GM12878 (cell line): ENCODE measurements at regions not wholly inside any gene's neighbourhood (a gene's known extent, or its start where the extent isn't known, plus 50 kb on each side); places are given as distances from the start of the nearest gene placed in this dataset.

ENCODE experiments used
- ATAC-seq: fragments of 200-7000 bp; cut with Tn5 transposase; 3 replicates; pipeline ENCODE4 v1.9.1; 2020; ENCODE audit warnings: mild to moderate bottlenecking, moderate library complexity
- BruUV-seq: library from RNA; stranded (reverse); fragments of 400-500 nt; replicated peaks from 2 replicates; lab custom pipeline; 2021; lab: Mats Ljungman, UMichigan
- CTCF ChIA-PET: fragments of 300-600 bp; sonication (Branson Sonifier 250); formaldehyde crosslinking; extraction: SDS; loops from one replicate; lab custom pipeline; 2021; ENCODE audit warnings: inconsistent platforms; lab: Yijun Ruan, JAX
- POLR2A ChIA-PET: fragments of 350-600 bp; formaldehyde crosslinking; extraction: SDS; loops from one replicate; lab custom pipeline; 2021; ENCODE audit warnings: inconsistent platforms; lab: Charles Lee
- RAD21 ChIA-PET: fragments of 300-600 bp; sonication (Branson Sonifier 250); formaldehyde crosslinking; loops from one replicate; lab custom pipeline; 2023; ENCODE audit warnings: antibody characterized with exemption; ENCODE audit not compliant: unreplicated experiment; lab: Charles Lee
- SMC1A ChIA-PET: fragments of 300-600 bp; sonication (Branson Sonifier 250); formaldehyde crosslinking; loops from one replicate; lab custom pipeline; 2023; ENCODE audit not compliant: unreplicated experiment, uncharacterized antibody; lab: Charles Lee
- DNase-seq: peaks from one replicate; pipeline ENCODE4 v3.0.0-alpha.2; 2011; ENCODE audit warnings: low read depth, low spot score
- FAIRE-seq: peaks from 3 replicates; lab custom pipeline; 2011; peaks lifted over from hg19 to GRCh38; lab: Jason Lieb, UNC
- H2AFZ ChIP-seq: 2 replicates; pipeline ENCODE4 v1.6.0; 2011; ENCODE audit warnings: low read depth, low read length, control low read depth; ENCODE audit not compliant: control insufficient read depth
- H3K27ac ChIP-seq: 2 replicates; pipeline ENCODE4 v1.5.1; 2011; ENCODE audit warnings: control low read depth; ENCODE audit not compliant: control insufficient read depth, insufficient read depth
- H3K27me3 ChIP-seq, 2 experiments: replicated peaks in 1 of 2; 2 replicates each; pipeline versions ENCODE4 v1.6.0 to v1.6.1; 2011; ENCODE audit warnings: low read length in 1 of 2; ENCODE audit not compliant: control insufficient read depth in 2 of 2, insufficient read depth in 2 of 2
- H3K36me3 ChIP-seq, 2 experiments: 2 replicates each; pipeline ENCODE4 v1.5.1; 2011; ENCODE audit warnings: low read length in 1 of 2; ENCODE audit not compliant: control insufficient read depth in 2 of 2, insufficient read depth in 2 of 2
- H3K4me1 ChIP-seq: 2 replicates; pipeline ENCODE4 v1.6.1; 2011; ENCODE audit warnings: mild to moderate bottlenecking, low read length, moderate library complexity, mixed read lengths; ENCODE audit not compliant: control insufficient read depth, insufficient read depth
- H3K4me2 ChIP-seq: 2 replicates; pipeline ENCODE4 v1.6.0; 2011; ENCODE audit warnings: control low read depth; ENCODE audit not compliant: control insufficient read depth, insufficient read depth
- H3K4me3 ChIP-seq: fragments of 200-600 bp; sonication (generic); 2 replicates; pipeline ENCODE4 v1.5.1; 2016
- H3K79me2 ChIP-seq: 2 replicates; pipeline ENCODE4 v1.6.0; 2011; ENCODE audit warnings: low read length; ENCODE audit not compliant: control insufficient read depth, insufficient read depth
- H3K9ac ChIP-seq: 2 replicates; pipeline ENCODE4 v1.8.0; 2011; ENCODE audit warnings: low read length, control low read depth, mixed read lengths; ENCODE audit not compliant: control insufficient read depth, insufficient read depth
- H3K9me3 ChIP-seq: replicated peaks from 3 replicates; pipeline ENCODE4 v1.5.1; 2011; ENCODE audit warnings: mild to moderate bottlenecking, low read length; ENCODE audit not compliant: control insufficient read depth, insufficient read depth
- H4K20me1 ChIP-seq: 2 replicates; pipeline ENCODE4 v1.6.0; 2011; ENCODE audit not compliant: control insufficient read depth, insufficient read depth
- JUND ChIP-seq: IDR thresholded peaks from 2 replicates; pipeline ENCODE4 v1.6.1; 2012; ENCODE audit warnings: low read depth, mild to moderate bottlenecking, low read length, improper control_type of control experiment, moderate library complexity
- NFIC ChIP-seq: IDR thresholded peaks from 2 replicates; pipeline ENCODE4 v1.6.1; 2012; ENCODE audit warnings: low read depth, mild to moderate bottlenecking, inconsistent platforms, low read length, moderate library complexity
- POLR2A ChIP-seq: IDR thresholded peaks from 2 replicates; pipeline ENCODE4 v1.6.1; 2011; ENCODE audit warnings: low read depth, mild to moderate bottlenecking, low read length
- RAD51 ChIP-seq: fragments of 450-650 bp; IDR thresholded peaks from 2 replicates; pipeline ENCODE4 v1.6.1; 2016; ENCODE audit warnings: moderate library complexity, mild to moderate bottlenecking, inconsistent platforms
- SUPT20H ChIP-seq: IDR thresholded peaks from 2 replicates; pipeline ENCODE4 v1.6.1; 2011; ENCODE audit warnings: low read depth, mild to moderate bottlenecking, low read length, moderate library complexity, borderline replicate concordance; ENCODE audit not compliant: control insufficient read depth
- TBL1XR1 ChIP-seq: IDR thresholded peaks from 2 replicates; pipeline ENCODE4 v1.6.1; 2012; ENCODE audit warnings: low read depth, low read length, improper control_type of control experiment
- in situ Hi-C: fragments of 300-500 bp; cut with MboI; formaldehyde crosslinking; loops from 9 replicates; pipeline ENCODE4 v1.14.3; 2018; ENCODE audit warnings: mixed read lengths
- intact Hi-C: fragments of 100-400 bp; cut with micrococcal nuclease; formaldehyde crosslinking; loops from one replicate; pipeline ENCODE4 v1.14.2; 2022; ENCODE audit not compliant: unreplicated experiment
- TF ChIP-seq, protein P1 (sequence below): fragments of 450-650 bp; IDR thresholded peaks from 2 replicates; pipeline ENCODE4 v1.6.1; 2017; ENCODE audit warnings: mild to moderate bottlenecking, low read depth, inconsistent platforms; ENCODE audit not compliant: poor library complexity, severe bottlenecking
- TF ChIP-seq, protein P2 (sequence below): fragments of 450-650 bp; IDR thresholded peaks from 2 replicates; pipeline ENCODE4 v1.6.1; 2018; ENCODE audit warnings: borderline replicate concordance, mild to moderate bottlenecking; ENCODE audit not compliant: partially characterized antibody
- TF ChIP-seq, protein P3 (sequence below): IDR thresholded peaks from 2 replicates; pipeline ENCODE4 v1.6.1; 2011; ENCODE audit warnings: mild to moderate bottlenecking, low read depth, low read length, moderate library complexity; ENCODE audit not compliant: insufficient replicate concordance

DNA sequence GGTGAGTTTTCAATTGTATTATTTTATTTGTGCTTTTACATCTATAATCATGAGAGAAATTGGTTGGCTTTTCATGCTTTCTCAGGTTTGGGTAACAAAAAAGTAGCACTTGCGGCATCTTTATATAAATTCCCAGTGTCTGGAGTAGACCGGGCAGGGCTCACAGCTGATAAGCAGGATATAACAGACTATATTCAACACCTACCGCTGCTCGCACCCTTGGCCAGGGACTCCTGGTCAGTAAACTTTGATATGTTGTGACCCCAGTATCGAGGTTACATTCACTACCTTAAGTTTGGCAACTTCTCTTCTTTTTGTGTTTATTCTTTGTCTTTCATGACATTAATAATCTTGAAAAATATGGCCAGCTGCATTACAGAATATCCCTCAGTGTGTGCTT is 343.4 kb downstream of the TBC1D32 start (continued):
- TF ChIP-seq, protein P1, sequence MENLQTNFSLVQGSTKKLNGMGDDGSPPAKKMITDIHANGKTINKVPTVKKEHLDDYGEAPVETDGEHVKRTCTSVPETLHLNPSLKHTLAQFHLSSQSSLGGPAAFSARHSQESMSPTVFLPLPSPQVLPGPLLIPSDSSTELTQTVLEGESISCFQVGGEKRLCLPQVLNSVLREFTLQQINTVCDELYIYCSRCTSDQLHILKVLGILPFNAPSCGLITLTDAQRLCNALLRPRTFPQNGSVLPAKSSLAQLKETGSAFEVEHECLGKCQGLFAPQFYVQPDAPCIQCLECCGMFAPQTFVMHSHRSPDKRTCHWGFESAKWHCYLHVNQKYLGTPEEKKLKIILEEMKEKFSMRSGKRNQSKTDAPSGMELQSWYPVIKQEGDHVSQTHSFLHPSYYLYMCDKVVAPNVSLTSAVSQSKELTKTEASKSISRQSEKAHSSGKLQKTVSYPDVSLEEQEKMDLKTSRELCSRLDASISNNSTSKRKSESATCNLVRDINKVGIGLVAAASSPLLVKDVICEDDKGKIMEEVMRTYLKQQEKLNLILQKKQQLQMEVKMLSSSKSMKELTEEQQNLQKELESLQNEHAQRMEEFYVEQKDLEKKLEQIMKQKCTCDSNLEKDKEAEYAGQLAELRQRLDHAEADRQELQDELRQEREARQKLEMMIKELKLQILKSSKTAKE: no peak
- TF ChIP-seq RAD51 (no peak), SUPT20H (no peak), POLR2A (no peak), JUND (no peak)
- TF ChIP-seq, protein P2, sequence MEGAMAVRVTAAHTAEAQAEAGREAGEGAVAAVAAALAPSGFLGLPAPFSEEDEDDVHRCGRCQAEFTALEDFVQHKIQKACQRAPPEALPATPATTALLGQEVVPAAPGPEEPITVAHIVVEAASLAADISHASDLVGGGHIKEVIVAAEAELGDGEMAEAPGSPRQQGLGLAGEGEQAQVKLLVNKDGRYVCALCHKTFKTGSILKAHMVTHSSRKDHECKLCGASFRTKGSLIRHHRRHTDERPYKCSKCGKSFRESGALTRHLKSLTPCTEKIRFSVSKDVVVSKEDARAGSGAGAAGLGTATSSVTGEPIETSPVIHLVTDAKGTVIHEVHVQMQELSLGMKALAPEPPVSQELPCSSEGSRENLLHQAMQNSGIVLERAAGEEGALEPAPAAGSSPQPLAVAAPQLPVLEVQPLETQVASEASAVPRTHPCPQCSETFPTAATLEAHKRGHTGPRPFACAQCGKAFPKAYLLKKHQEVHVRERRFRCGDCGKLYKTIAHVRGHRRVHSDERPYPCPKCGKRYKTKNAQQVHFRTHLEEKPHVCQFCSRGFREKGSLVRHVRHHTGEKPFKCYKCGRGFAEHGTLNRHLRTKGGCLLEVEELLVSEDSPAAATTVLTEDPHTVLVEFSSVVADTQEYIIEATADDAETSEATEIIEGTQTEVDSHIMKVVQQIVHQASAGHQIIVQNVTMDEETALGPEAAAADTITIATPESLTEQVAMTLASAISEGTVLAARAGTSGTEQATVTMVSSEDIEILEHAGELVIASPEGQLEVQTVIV: no peak
- TF ChIP-seq, protein P3, sequence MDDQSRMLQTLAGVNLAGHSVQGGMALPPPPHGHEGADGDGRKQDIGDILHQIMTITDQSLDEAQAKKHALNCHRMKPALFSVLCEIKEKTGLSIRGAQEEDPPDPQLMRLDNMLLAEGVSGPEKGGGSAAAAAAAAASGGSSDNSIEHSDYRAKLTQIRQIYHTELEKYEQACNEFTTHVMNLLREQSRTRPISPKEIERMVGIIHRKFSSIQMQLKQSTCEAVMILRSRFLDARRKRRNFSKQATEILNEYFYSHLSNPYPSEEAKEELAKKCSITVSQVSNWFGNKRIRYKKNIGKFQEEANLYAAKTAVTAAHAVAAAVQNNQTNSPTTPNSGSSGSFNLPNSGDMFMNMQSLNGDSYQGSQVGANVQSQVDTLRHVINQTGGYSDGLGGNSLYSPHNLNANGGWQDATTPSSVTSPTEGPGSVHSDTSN: no peak
- TF ChIP-seq, all 136 proteins: peak for 0

DNA sequence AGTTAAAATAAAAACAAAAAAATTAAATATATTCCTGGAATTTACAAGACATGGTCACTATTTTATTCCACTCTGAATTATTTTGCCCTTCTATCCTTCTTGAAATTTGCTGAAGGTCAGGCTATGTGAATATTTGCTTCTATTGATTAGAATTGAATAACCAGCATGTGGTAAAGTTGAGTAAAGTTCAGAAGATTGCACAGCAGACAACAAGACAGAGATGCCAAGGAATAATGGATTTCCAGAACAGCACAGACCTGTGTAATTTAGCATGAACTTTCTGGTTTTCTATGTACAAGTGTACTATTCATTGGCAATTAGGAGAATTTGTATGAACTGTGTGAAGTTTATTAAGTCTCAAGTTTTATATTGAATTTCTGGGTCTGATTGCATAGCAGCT is 352.4 kb downstream of the TBC1D32 start:
- Histone ChIP-seq H3K79me2 (no peaks in the 10 kb centered on the region), H3K27me3 (no peaks in the 10 kb centered on the region), H3K4me3 (no peak overlapping the region), H3K9me3 (no peaks in the 10 kb centered on the region), H4K20me1 (no peaks in the 10 kb centered on the region), H3K27ac (no peak overlapping the region), H3K36me3 (no peaks in the 10 kb centered on the region), H3K9ac (no peak overlapping the region), H3K4me2 (no peak overlapping the region), H2AFZ (no peak overlapping the region), H3K4me1 (no peaks in the 10 kb centered on the region)
- FAIRE-seq (no peak), DNase-seq (no peak), ATAC-seq (no peak)
- TF ChIP-seq TBL1XR1: no peak
- no peak for TF ChIP-seq NFIC
- SMC1A ChIA-PET: no interaction called here
- intact Hi-C loops: no loop called here
- RAD21 ChIA-PET: no interaction called here
- in situ Hi-C loops: no loop called here
- POLR2A ChIA-PET: no interaction called here
- CTCF ChIA-PET: interaction anchor here (0.8 kb wide), 1 partner anchor 28 kb away, joined by 3 read pairs; no protein-coding TSS in a partner anchor
- BruUV-seq: no TSS peak
